ENCODE measurements at regions not wholly inside any gene's neighbourhood (a gene's known extent, or its start where the extent isn't known, plus 50 kb on each side); places are given as distances from the start of the nearest gene placed in this dataset.

- in situ Hi-C loops (cut with MboI; ENCODE audit: low sequenced_read_pairs, unreplicated experiment): loop anchor here (25.0 kb wide), 1 partner anchor 322 kb away; no protein-coding TSS in a partner anchor
- DNase-seq (ENCODE audit: low spot score): no peak
- no peak for TF ChIP-seq CTCF (IDR thresholded peaks at IDR 0.05; ENCODE audit: borderline replicate concordance, control extremely low read depth, extremely low read depth, insufficient read depth, missing control alignments)
These were observed 84.2 kb upstream of the STXBP6 start for GRCh38 chr14:25134184-25134583.

- DNase-seq (ENCODE audit: low spot score): peak; percentile 68
- in situ Hi-C loops (cut with MboI; ENCODE audit: low sequenced_read_pairs, unreplicated experiment): loop anchor here (25.0 kb wide), 1 partner anchor 321 kb away; no protein-coding TSS in a partner anchor
- peak; percentile 87 for TF ChIP-seq CTCF (IDR thresholded peaks at IDR 0.05; ENCODE audit: borderline replicate concordance, control extremely low read depth, extremely low read depth, insufficient read depth, missing control alignments)
These were observed 82.9 kb upstream of the STXBP6 start for GRCh38 chr14:25132732-25133422.

- in situ Hi-C loops (cut with MboI; ENCODE audit: low sequenced_read_pairs, unreplicated experiment): loop anchor here (25.0 kb wide), 1 partner anchor 320 kb away; no protein-coding TSS in a partner anchor
- DNase-seq (ENCODE audit: low spot score): no peak
- TF ChIP-seq CTCF (IDR thresholded peaks at IDR 0.05; ENCODE audit: borderline replicate concordance, control extremely low read depth, extremely low read depth, insufficient read depth, missing control alignments): no peak
These were observed 82.1 kb upstream of the STXBP6 start for GRCh38 chr14:25132094-25132493.

- no peak for TF ChIP-seq CTCF (IDR thresholded peaks at IDR 0.05; ENCODE audit: borderline replicate concordance, control extremely low read depth, extremely low read depth, insufficient read depth, missing control alignments)
- in situ Hi-C loops (cut with MboI; ENCODE audit: low sequenced_read_pairs, unreplicated experiment): loop anchor here (10.0 kb wide), 1 partner anchor 408 kb away; no protein-coding TSS in a partner anchor
- no peak for DNase-seq (ENCODE audit: low spot score)
These were observed 72.9 kb upstream of the STXBP6 start for GRCh38 chr14:25122843-25123242.

- TF ChIP-seq CTCF (IDR thresholded peaks at IDR 0.05; ENCODE audit: borderline replicate concordance, control extremely low read depth, extremely low read depth, insufficient read depth, missing control alignments): no peak
- in situ Hi-C loops (cut with MboI; ENCODE audit: low sequenced_read_pairs, unreplicated experiment): loop anchor here (10.0 kb wide), 1 partner anchor 407 kb away; no protein-coding TSS in a partner anchor
- no peak for DNase-seq (ENCODE audit: low spot score)
These were observed 72.3 kb upstream of the STXBP6 start for GRCh38 chr14:25122211-25122610.

GRCh38 chr14:25121337-25122129 is 71.6 kb upstream of the STXBP6 start:
- TF ChIP-seq CTCF (IDR thresholded peaks at IDR 0.05; ENCODE audit: borderline replicate concordance, control extremely low read depth, extremely low read depth, insufficient read depth, missing control alignments): no peak
- no peak for DNase-seq (ENCODE audit: low spot score)
- in situ Hi-C loops (cut with MboI; ENCODE audit: low sequenced_read_pairs, unreplicated experiment): loop anchor here (10.0 kb wide), 1 partner anchor 407 kb away; no protein-coding TSS in a partner anchor
